ENCODE measurements at regions not wholly inside any gene's neighbourhood (a gene's known extent, or its start where the extent isn't known, plus 50 kb on each side); places are given as distances from the start of the nearest gene placed in this dataset.

DNA sequence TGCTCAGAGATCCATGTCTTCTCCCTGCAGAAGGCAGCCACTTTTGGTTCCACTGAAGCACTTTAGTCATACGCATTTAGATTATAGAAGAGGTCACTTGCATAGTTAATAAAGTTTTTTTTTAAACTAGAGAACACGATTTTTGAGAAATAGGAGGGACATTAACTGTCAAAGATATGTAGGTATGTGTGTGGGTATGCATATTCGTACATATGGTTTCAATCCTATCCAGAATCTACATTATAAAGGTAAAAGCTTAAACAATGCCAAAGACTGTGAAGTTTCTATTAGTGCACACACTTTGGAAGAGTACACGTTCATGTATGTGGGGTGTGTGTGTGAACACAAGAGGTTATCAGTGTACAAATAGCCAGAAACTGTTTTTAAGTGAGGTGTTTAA is 103.2 kb downstream of the BTBD3 start:
- TF ChIP-seq, protein P1, sequence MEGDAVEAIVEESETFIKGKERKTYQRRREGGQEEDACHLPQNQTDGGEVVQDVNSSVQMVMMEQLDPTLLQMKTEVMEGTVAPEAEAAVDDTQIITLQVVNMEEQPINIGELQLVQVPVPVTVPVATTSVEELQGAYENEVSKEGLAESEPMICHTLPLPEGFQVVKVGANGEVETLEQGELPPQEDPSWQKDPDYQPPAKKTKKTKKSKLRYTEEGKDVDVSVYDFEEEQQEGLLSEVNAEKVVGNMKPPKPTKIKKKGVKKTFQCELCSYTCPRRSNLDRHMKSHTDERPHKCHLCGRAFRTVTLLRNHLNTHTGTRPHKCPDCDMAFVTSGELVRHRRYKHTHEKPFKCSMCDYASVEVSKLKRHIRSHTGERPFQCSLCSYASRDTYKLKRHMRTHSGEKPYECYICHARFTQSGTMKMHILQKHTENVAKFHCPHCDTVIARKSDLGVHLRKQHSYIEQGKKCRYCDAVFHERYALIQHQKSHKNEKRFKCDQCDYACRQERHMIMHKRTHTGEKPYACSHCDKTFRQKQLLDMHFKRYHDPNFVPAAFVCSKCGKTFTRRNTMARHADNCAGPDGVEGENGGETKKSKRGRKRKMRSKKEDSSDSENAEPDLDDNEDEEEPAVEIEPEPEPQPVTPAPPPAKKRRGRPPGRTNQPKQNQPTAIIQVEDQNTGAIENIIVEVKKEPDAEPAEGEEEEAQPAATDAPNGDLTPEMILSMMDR (IDR thresholded peaks at IDR 0.05) = no peak
- TF ChIP-seq POLR2A (IDR thresholded peaks at IDR 0.05) = no peak
